CD4-positive, alpha-beta T cell (primary cell): ENCODE measurements at regions not wholly inside any gene's neighbourhood (a gene's known extent, or its start where the extent isn't known, plus 50 kb on each side); places are given as distances from the start of the nearest gene placed in this dataset.
"Not testable (repeated sequence)": the region's sequence is repeated elsewhere in the genome, so short reads cannot be mapped to it uniquely, and the experiment has no call there.

ENCODE experiments used
- ATAC-seq: fragments of 200-7000 bp; cut with Tn5 transposase; one replicate; pipeline ENCODE4 v1.10.0; 2022; ENCODE audit warnings: mild to moderate bottlenecking; ENCODE audit not compliant: poor library complexity
- CTCF ChIA-PET: fragments of 350-600 bp; sonication (Branson Sonifier 250); formaldehyde crosslinking; loops from one replicate; lab custom pipeline; 2021; ENCODE audit warnings: antibody characterized with exemption, inconsistent platforms; lab: Charles Lee
- POLR2A ChIA-PET: fragments of 350-600 bp; sonication (Branson Sonifier 250); formaldehyde crosslinking; loops from one replicate; lab custom pipeline; 2021; ENCODE audit warnings: antibody characterized with exemption, inconsistent platforms; lab: Charles Lee
- DNase-seq, 14 experiments: peaks; one replicate each; pipeline ENCODE4 v3.0.0-alpha.2; 2013 to 2020; ENCODE audit warnings: mixed read lengths in 2 of 14
- H3K27ac ChIP-seq, 2 donors: one replicate each; pipeline versions ENCODE4 v1.5.1 to v1.7.0; 2013; ENCODE audit warnings: low read length in 2 of 2, low read depth in 1 of 2, mild to moderate bottlenecking in 1 of 2
- H3K27me3 ChIP-seq, 2 experiments: 1 replicate in 1 of 2; 2 replicates in 1 of 2; pipeline versions ENCODE4 v1.6.1 to v1.7.0; 2013; ENCODE audit warnings: low read length in 2 of 2, control low read depth in 1 of 2, mild to moderate bottlenecking in 1 of 2, moderate library complexity in 1 of 2; ENCODE audit not compliant: insufficient read depth in 2 of 2, control insufficient read depth in 1 of 2
- H3K36me3 ChIP-seq: one replicate; pipeline ENCODE4 v1.6.1; 2013; ENCODE audit warnings: low read length, control low read depth; ENCODE audit not compliant: insufficient read depth
- H3K4me1 ChIP-seq: one replicate; pipeline ENCODE4 v1.6.1; 2013; ENCODE audit warnings: low read length, control low read depth; ENCODE audit not compliant: insufficient read depth
- H3K4me3 ChIP-seq: one replicate; pipeline ENCODE4 v1.5.1; 2013; ENCODE audit warnings: mild to moderate bottlenecking, low read length, moderate library complexity
- H3K9me3 ChIP-seq, 2 experiments: 1 replicate in 1 of 2; 2 replicates in 1 of 2; pipeline versions ENCODE4 v1.6.1 to v1.7.0; 2013; ENCODE audit warnings: low read length in 2 of 2, mild to moderate bottlenecking in 2 of 2, control low read depth in 1 of 2, moderate library complexity in 1 of 2; ENCODE audit not compliant: control insufficient read depth in 1 of 2, insufficient read depth in 1 of 2
- H3K27ac Mint-ChIP-seq: one replicate; pipeline ENCODE4 v1.8.0; 2020; ENCODE audit warnings: mixed read lengths
- H3K27me3 Mint-ChIP-seq: one replicate; pipeline ENCODE4 v1.8.0; 2021; ENCODE audit warnings: mixed read lengths
- H3K36me3 Mint-ChIP-seq: one replicate; pipeline ENCODE4 v1.8.0; 2021; ENCODE audit warnings: low read depth, mixed read lengths
- H3K4me1 Mint-ChIP-seq: one replicate; pipeline ENCODE4 v1.8.0; 2021; ENCODE audit warnings: low read depth, mixed read lengths
- H3K4me3 Mint-ChIP-seq: one replicate; pipeline ENCODE4 v1.8.0; 2020; ENCODE audit warnings: mild to moderate bottlenecking, mixed read lengths
- H3K9me3 Mint-ChIP-seq: one replicate; pipeline ENCODE4 v1.8.0; 2020; ENCODE audit warnings: mixed read lengths
- intact Hi-C, 2 experiments: fragments of 100-400 bp; cut with DNase I in 1 of 2; cut with micrococcal nuclease in 1 of 2; formaldehyde crosslinking; loops; one replicate each; pipeline versions ENCODE4 v1.15.1 to v1.9.0; 2023 to 2025; cut with DNase I, micrococcal nuclease

DNA sequence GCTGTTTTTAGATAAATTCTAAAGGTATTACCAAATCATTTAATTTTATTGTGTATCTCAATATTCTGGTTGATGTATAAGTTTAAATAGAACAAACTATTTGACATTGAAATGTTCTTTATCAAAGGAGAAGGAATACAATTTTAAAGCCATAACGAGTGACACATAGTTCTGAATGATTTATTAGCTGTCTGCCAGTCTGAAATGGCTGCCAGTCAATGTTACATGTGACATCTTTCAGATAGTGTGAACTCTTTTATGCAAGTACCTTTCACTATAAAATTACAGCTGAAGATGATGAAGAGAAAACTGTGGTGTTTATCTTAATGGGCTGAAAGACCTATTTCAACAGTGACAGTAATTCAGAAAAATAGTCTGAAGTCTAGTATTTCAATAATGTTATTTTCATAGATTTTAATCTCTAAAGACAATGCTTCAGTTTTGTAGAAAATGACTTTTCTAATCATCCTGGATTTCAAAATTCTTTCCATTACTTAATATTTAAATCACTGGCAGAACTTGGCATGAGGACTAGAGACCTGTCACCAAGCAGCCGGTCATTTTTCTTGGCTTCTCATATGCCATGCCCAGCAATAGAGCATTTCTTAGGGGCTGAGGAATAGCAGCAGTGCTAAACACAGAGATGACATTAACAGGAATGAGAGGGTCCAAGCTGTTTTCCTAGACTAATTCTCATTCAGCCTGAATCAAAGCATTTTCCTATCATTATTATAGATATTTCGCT is 178.5 kb upstream of the C1QTNF3 start:
- H3K27me3 ChIP-seq, H3K4me3 Mint-ChIP-seq, H3K4me3 ChIP-seq, H3K9me3 ChIP-seq, POLR2A ChIA-PET, H3K36me3 ChIP-seq, H3K4me1 Mint-ChIP-seq, ATAC-seq, H3K27me3 Mint-ChIP-seq, H3K9me3 Mint-ChIP-seq, H3K27ac ChIP-seq, H3K27ac Mint-ChIP-seq, intact Hi-C loops, H3K36me3 Mint-ChIP-seq, H3K4me1 ChIP-seq, CTCF ChIA-PET, DNase-seq: not testable (repeated sequence)

DNA sequence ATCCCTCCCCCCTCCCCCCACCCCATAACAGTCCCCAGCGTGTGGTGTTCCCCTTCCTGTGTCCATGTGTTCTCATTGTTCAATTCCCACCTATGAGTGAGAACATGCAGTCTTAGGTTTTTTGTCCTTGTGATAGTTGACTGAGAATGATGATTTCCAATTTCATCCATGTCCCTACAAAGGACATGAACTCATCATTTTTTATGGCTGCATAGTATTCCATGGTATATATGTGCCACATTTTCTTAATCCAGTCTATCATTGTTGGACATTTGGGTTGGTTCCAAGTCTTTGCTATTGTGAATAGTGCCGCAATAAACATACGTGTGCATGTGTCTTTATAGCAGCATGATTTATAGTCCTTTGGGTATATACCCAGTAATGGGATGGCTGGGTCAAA is 180.1 kb upstream of the C1QTNF3 start:
- H3K36me3 Mint-ChIP-seq, ATAC-seq, H3K4me1 Mint-ChIP-seq, POLR2A ChIA-PET, H3K9me3 Mint-ChIP-seq, H3K27ac Mint-ChIP-seq, H3K27ac ChIP-seq, DNase-seq, H3K4me3 ChIP-seq, H3K4me3 Mint-ChIP-seq, H3K27me3 ChIP-seq, H3K27me3 Mint-ChIP-seq, CTCF ChIA-PET, intact Hi-C loops, H3K9me3 ChIP-seq, H3K36me3 ChIP-seq, H3K4me1 ChIP-seq: not testable (repeated sequence)

DNA sequence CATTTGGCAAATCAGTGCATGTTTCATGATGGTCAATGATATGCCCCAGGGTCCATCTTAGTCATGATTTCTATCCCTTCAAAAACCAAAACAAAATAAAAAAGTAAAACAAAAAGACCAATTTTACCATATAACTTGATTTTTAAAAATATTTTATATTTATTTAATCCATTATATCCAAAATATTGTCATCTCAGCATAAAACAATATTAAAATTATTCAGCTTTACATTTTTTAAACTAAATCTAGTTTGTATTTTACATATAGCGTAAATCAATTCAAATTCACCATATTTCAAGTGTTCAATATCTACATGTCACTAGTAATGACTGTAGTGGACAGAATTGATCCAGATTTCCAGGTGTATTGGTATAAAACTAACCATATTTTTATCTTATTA is 187.4 kb upstream of the C1QTNF3 start:
- CTCF ChIA-PET, ATAC-seq, H3K27ac Mint-ChIP-seq, DNase-seq, H3K36me3 Mint-ChIP-seq, H3K9me3 Mint-ChIP-seq, H3K27ac ChIP-seq, H3K4me3 Mint-ChIP-seq, H3K4me1 Mint-ChIP-seq, H3K36me3 ChIP-seq, H3K4me1 ChIP-seq, intact Hi-C loops, H3K4me3 ChIP-seq, POLR2A ChIA-PET, H3K27me3 Mint-ChIP-seq, H3K9me3 ChIP-seq, H3K27me3 ChIP-seq: not testable (repeated sequence)

DNA sequence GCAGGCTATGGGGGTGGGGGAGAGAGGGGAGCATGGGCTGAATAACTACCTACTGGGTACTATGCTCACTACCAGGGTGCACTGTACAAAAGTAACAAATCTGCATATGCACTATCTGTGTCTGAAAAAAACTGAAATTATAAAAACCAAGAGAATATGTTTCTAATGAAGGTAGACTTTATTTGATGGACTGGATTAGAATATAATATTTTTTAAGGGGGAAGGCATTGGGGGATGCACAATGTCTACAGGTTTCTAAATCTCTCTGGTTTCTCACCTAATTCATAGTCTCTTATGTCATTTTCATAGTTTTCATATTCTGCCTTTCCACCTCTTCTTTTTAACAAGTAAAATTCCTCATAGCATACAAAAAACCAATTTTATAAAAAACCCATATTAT is 200.8 kb upstream of the C1QTNF3 start:
- peak overlapping the region; percentile 93 for H3K27ac Mint-ChIP-seq
- H3K36me3 ChIP-seq, H3K27ac ChIP-seq, H3K4me1 ChIP-seq, H3K27me3 ChIP-seq, H3K36me3 Mint-ChIP-seq, DNase-seq, H3K9me3 Mint-ChIP-seq, H3K27me3 Mint-ChIP-seq, CTCF ChIA-PET, ATAC-seq, POLR2A ChIA-PET, H3K9me3 ChIP-seq: not testable (repeated sequence)
- peaks cover 23% of the 10 kb centered on the region for H3K4me1 Mint-ChIP-seq
- peak overlapping the region; percentile 39 for H3K4me3 ChIP-seq
- H3K4me3 Mint-ChIP-seq, result peak overlapping the region; percentile 88
- intact Hi-C loops, result loop anchor here in 1 of 2 experiments (10.0 kb wide), 1 partner anchor 671 kb away; the partner anchor contains the start of genes BRIX1 and RAD1

DNA sequence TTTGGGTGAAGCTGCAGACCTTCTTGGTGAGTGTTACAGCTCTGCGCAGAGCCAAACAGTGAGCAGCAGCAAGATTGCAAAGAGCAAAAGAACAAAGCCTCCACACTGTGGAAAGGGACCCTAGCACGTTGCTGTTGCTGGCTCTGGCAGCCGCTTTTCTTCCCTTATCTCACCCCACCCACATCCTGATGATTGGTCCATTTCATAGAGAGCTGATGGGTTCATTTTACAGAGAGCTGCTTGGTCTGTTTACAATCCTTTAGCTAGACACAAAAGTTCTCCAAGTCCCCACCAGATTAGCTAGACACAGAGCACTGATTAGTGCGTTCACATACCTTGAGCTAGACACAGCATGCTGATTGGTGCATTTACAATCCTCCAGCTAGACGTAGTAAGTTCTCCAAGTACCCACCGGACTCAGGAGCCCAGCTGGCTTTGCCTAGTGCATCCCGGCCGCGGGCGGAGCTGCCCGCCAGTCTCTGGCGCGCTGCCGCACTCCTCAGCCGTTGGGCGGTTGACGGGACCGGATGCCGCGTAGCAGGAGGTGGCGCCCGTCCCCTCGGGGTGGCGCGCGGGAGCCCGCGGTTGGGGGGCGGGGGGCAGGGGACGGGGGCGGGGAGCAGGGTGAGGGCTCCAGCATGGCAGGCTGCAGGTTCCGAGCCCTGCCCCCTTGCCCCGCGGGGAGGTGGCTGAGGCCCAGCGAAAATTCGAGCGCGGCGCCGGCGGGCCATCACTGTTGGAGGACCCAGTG is 201.4 kb upstream of the C1QTNF3 start:
- H3K27me3 Mint-ChIP-seq, result not testable (repeated sequence)
- H3K4me1 Mint-ChIP-seq, result peaks cover 23% of the 10 kb centered on the region

DNA sequence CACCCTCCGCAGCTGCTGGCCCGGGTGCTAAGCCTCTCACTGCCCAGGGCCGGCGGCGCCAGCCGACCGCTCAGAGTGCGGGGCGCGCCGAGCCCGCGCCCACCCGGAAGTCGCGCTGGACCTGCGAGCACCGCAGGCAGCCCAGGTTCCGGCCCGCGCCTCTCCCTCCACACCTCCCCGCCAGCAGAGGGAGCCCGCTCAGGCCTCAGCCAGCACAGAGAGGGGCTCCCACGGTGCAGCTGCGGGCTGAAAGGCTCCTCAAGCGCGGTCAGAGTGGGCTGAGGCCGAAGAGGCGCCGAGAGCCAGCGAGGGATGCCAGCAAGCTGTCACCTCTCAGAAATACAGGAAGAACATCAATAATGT is 202.0 kb upstream of the C1QTNF3 start:
- CTCF ChIA-PET, H3K36me3 Mint-ChIP-seq, H3K27ac ChIP-seq, H3K4me3 Mint-ChIP-seq, H3K9me3 Mint-ChIP-seq, H3K9me3 ChIP-seq, H3K27me3 Mint-ChIP-seq, H3K36me3 ChIP-seq, H3K27ac Mint-ChIP-seq, H3K4me1 ChIP-seq, H3K4me3 ChIP-seq, H3K27me3 ChIP-seq, POLR2A ChIA-PET: not testable (repeated sequence)
- peak; percentile 77 for ATAC-seq
- intact Hi-C loops, result loop anchor here in 1 of 2 experiments (10.0 kb wide), 1 partner anchor 670 kb away; the partner anchor contains the start of genes BRIX1 and RAD1
- DNase-seq, result peak in 3 of 14 experiments; percentile 20 to 51 (median 42)
- H3K4me1 Mint-ChIP-seq, result peaks cover 23% of the 10 kb centered on the region

More for the DNA sequence above, 201.4 kb upstream of the C1QTNF3 start:
- intact Hi-C loops, result loop anchor here in 1 of 2 experiments (10.0 kb wide), 1 partner anchor 670 kb away; the partner anchor contains the start of genes BRIX1 and RAD1
- H3K27me3 ChIP-seq, CTCF ChIA-PET, H3K9me3 ChIP-seq, POLR2A ChIA-PET, H3K9me3 Mint-ChIP-seq, H3K36me3 ChIP-seq, H3K4me1 ChIP-seq, H3K36me3 Mint-ChIP-seq, H3K27ac ChIP-seq: not testable (repeated sequence)
- peak overlapping the region; percentile 93 for H3K27ac Mint-ChIP-seq
- DNase-seq (peak; percentile 59 to 84 (median 72)), ATAC-seq (peak; percentile 91)
- H3K4me3 ChIP-seq, result peak overlapping the region; percentile 39
- H3K4me3 Mint-ChIP-seq, result peak overlapping the region; percentile 88
